ENCODE measurements at regions not wholly inside any gene's neighbourhood (a gene's known extent, or its start where the extent isn't known, plus 50 kb on each side); places are given as distances from the start of the nearest gene placed in this dataset.

DNA sequence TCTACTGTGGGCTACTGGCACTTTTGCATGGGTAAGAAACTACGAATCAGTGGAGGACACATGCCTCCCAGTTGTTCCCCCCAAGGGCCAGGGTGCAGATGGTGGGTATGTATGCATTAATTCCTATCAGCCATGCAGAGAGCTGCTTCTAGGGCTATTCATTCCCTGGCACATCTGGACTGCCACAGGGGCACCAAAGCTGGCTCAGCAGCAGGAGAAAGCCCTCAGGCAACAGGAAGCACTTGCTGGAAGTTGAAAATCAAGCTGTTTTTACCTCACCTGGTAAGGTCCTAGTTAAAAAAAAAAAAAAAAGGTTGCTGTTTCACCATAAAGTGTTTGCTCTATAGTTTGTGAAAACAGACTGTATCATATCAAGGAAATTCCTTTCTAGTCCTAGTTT, 1342.6 kb downstream of the REEP3 start:
- no peak for DNase-seq
- H3K9me3 Mint-ChIP-seq (ENCODE audit: insufficient read depth): no peaks in the 10 kb centered on the region
- intact Hi-C loops (cut with micrococcal nuclease): no loop called here

DNA sequence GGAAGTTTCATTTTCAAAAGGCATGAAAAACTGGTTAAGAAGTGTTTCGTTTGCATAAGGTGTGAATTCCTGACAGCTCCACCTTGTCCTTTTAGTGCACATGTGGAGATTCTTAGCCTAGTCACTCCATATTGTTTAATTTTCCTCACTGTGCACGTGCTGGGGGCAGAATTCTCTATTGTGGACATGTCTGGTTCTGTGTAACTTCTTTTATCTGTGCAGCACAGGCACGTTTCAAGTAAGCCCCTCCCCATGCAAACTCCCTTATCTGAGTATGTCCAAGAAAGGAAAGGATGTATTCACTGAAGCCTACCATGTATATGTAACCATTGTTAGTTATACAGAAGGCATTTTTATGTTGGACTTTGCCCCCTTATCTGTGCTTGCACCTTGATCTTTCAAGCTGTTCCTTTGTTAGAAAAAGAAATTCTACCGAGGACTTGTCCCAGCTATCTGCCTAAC, 1346.3 kb downstream of the REEP3 start:
- no peaks in the 10 kb centered on the region for H3K36me3 ChIP-seq (replicated peaks in 1 of 2; ENCODE audit: control extremely low read depth in 1 of 2, control insufficient read depth in 1 of 2, extremely low read depth in 1 of 2, insufficient read depth in 2 of 2, low read length in 1 of 2)
- ATAC-seq (ENCODE audit: low read depth) (no peak), DNase-seq (no peak)
- no CpG with 5 or more reads among the region's 4 CpGs for WGBS (ENCODE audit: insufficient coverage)
- no peaks in the 10 kb centered on the region for H3K27me3 ChIP-seq (replicated peaks in 1 of 4; ENCODE audit: control extremely low read depth in 1 of 4, control insufficient read depth in 3 of 4, insufficient read depth in 4 of 4, low read length in 3 of 4)
- H3K4me1 ChIP-seq (ENCODE audit: control insufficient read depth in 2 of 2, insufficient read depth in 2 of 2, low read length in 2 of 2): no peaks in the 10 kb centered on the region
- no peak overlapping the region for H3K4me2 ChIP-seq (replicated peaks; ENCODE audit: low read depth, low read length, poor library complexity, severe bottlenecking)
- intact Hi-C loops (cut with micrococcal nuclease): no loop called here
- POLR2A ChIA-PET: no interaction called here
- H3K27me3 Mint-ChIP-seq: no peaks in the 10 kb centered on the region
- CTCF ChIA-PET: no interaction called here
- H3K9ac ChIP-seq (ENCODE audit: low read length): no peak overlapping the region
- no peak overlapping the region for H3K4me3 Mint-ChIP-seq
- H3K27ac Mint-ChIP-seq: no peak overlapping the region
- no peaks in the 10 kb centered on the region for H3K9me3 ChIP-seq (ENCODE audit: control extremely low read depth in 1 of 3, control insufficient read depth in 2 of 3, insufficient read depth in 1 of 3, low read length in 2 of 3)
- H4K20me1 ChIP-seq (ENCODE audit: control insufficient read depth, insufficient read depth, low read length, poor library complexity, severe bottlenecking): no peaks in the 10 kb centered on the region
- no peak overlapping the region for H3K4me3 ChIP-seq (ENCODE audit: control extremely low read depth in 1 of 5, extremely low read depth in 1 of 5, insufficient read depth in 1 of 5, low read depth in 2 of 5, low read length in 4 of 5)
- no peaks in the 10 kb centered on the region for H3K9me3 Mint-ChIP-seq (ENCODE audit: insufficient read depth)
- H2AFZ ChIP-seq (ENCODE audit: insufficient read depth, low read depth, low read length, poor library complexity, severe bottlenecking): no peak overlapping the region
- H3K4me1 Mint-ChIP-seq: no peaks in the 10 kb centered on the region
- no peaks in the 10 kb centered on the region for H3K79me2 ChIP-seq (ENCODE audit: control insufficient read depth, insufficient read depth, low read length)
- TF ChIP-seq, protein P1, sequence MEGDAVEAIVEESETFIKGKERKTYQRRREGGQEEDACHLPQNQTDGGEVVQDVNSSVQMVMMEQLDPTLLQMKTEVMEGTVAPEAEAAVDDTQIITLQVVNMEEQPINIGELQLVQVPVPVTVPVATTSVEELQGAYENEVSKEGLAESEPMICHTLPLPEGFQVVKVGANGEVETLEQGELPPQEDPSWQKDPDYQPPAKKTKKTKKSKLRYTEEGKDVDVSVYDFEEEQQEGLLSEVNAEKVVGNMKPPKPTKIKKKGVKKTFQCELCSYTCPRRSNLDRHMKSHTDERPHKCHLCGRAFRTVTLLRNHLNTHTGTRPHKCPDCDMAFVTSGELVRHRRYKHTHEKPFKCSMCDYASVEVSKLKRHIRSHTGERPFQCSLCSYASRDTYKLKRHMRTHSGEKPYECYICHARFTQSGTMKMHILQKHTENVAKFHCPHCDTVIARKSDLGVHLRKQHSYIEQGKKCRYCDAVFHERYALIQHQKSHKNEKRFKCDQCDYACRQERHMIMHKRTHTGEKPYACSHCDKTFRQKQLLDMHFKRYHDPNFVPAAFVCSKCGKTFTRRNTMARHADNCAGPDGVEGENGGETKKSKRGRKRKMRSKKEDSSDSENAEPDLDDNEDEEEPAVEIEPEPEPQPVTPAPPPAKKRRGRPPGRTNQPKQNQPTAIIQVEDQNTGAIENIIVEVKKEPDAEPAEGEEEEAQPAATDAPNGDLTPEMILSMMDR (IDR thresholded peaks at IDR 0.05): no peak
- TF ChIP-seq EZH2 (IDR thresholded peaks at IDR 0.05; ENCODE audit: borderline replicate concordance, insufficient read depth, low read depth, low read length, poor library complexity, severe bottlenecking): no peak
- no peak overlapping the region for H3K27ac ChIP-seq (ENCODE audit: low read length in 2 of 2)

More for the DNA sequence above, 1342.6 kb downstream of the REEP3 start:
- Mint-ChIP-seq H3K27me3 (no peaks in the 10 kb centered on the region), H3K4me3 (no peak overlapping the region), H3K4me1 (no peaks in the 10 kb centered on the region), H3K27ac (no peak overlapping the region)
- TF ChIP-seq, protein P1 (IDR thresholded peaks at IDR 0.05): no peak
- TF ChIP-seq EZH2 (IDR thresholded peaks at IDR 0.05; ENCODE audit: borderline replicate concordance, insufficient read depth, low read depth, low read length, poor library complexity, severe bottlenecking): no peak
- Histone ChIP-seq H3K27me3 (replicated peaks in 1 of 4; ENCODE audit: control extremely low read depth in 1 of 4, control insufficient read depth in 3 of 4, insufficient read depth in 4 of 4, low read length in 3 of 4) (no peaks in the 10 kb centered on the region), H3K27ac (ENCODE audit: low read length in 2 of 2) (no peak overlapping the region), H3K4me1 (ENCODE audit: control insufficient read depth in 2 of 2, insufficient read depth in 2 of 2, low read length in 2 of 2) (no peaks in the 10 kb centered on the region), H3K4me3 (ENCODE audit: control extremely low read depth in 1 of 5, extremely low read depth in 1 of 5, insufficient read depth in 1 of 5, low read depth in 2 of 5, low read length in 4 of 5) (no peak overlapping the region), H3K9ac (ENCODE audit: low read length) (no peak overlapping the region), H4K20me1 (ENCODE audit: control insufficient read depth, insufficient read depth, low read length, poor library complexity, severe bottlenecking) (no peaks in the 10 kb centered on the region), H3K36me3 (replicated peaks in 1 of 2; ENCODE audit: control extremely low read depth in 1 of 2, control insufficient read depth in 1 of 2, extremely low read depth in 1 of 2, insufficient read depth in 2 of 2, low read length in 1 of 2) (no peaks in the 10 kb centered on the region), H2AFZ (ENCODE audit: insufficient read depth, low read depth, low read length, poor library complexity, severe bottlenecking) (no peak overlapping the region), H3K79me2 (ENCODE audit: control insufficient read depth, insufficient read depth, low read length) (no peaks in the 10 kb centered on the region), H3K4me2 (replicated peaks; ENCODE audit: low read depth, low read length, poor library complexity, severe bottlenecking) (no peak overlapping the region), H3K9me3 (ENCODE audit: control extremely low read depth in 1 of 3, control insufficient read depth in 2 of 3, insufficient read depth in 1 of 3, low read length in 2 of 3) (no peaks in the 10 kb centered on the region)
- ChIA-PET CTCF (interaction anchor here (0.7 kb wide), 1 partner anchor 648 kb away, joined by 5 read pairs; no protein-coding TSS in a partner anchor), POLR2A (no interaction called here)
- no peak for ATAC-seq (ENCODE audit: low read depth)
- 40% methylated on average over 1 of the region's 1 CpG for WGBS (ENCODE audit: insufficient coverage)

All from B cell (primary cell).